Nephron progenitor cell (in vitro differentiated cells): ENCODE measurements at regions not wholly inside any gene's neighbourhood (a gene's known extent, or its start where the extent isn't known, plus 50 kb on each side); places are given as distances from the start of the nearest gene placed in this dataset.

ENCODE experiments used
- DNase-seq: peaks from one replicate; pipeline ENCODE4 v3.0.0; 2021
- H3K27ac Mint-ChIP-seq: 2 replicates; pipeline ENCODE4 v1.8.0; 2021; ENCODE audit warnings: mild to moderate bottlenecking, moderate library complexity, mixed read lengths
- H3K27me3 Mint-ChIP-seq: 2 replicates; pipeline ENCODE4 v1.8.0; 2021; ENCODE audit warnings: mild to moderate bottlenecking, low read depth, mixed read lengths; ENCODE audit not compliant: poor library complexity
- H3K36me3 Mint-ChIP-seq: 2 replicates; pipeline ENCODE4 v1.8.0; 2021; ENCODE audit warnings: low read depth, mixed read lengths
- H3K4me1 Mint-ChIP-seq: 2 replicates; pipeline ENCODE4 v1.8.0; 2021; ENCODE audit warnings: mixed read lengths
- H3K4me3 Mint-ChIP-seq: 2 replicates; pipeline ENCODE4 v1.8.0; 2021; ENCODE audit warnings: mild to moderate bottlenecking, moderate library complexity, mixed read lengths
- H3K9me3 Mint-ChIP-seq: 2 replicates; pipeline ENCODE4 v1.8.0; 2021; ENCODE audit warnings: mild to moderate bottlenecking, moderate library complexity, mixed read lengths
- TF ChIP-seq, protein P1 (sequence below): fragments of 200-600 bp; sonication (generic); IDR thresholded peaks from 2 replicates; pipeline ENCODE4 v1.5.0; 2021; ENCODE audit warnings: antibody characterized with exemption

DNA sequence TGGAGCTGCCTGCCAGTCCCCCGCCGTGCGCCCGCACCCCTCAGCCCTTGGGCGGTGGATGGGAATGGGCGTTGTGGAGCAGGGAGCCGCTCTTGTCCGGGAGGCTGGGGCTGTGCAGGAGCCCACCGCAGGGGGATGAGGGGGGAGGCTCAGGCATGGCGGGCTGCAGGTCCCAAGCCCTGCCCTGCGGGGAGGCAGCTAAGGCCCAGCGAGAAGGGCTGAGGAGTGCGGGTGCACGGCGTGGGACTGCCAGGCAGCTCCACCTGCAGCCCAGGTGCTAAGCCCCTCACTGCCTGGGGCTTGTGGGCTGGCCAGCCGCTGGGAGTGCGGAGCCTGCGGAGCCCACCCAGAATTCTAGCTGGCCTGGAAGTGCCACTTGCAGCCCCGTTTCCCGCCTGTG is 991.7 kb upstream of the ARRDC3 start:
- no peaks in the 10 kb centered on the region for H3K9me3 Mint-ChIP-seq
- no peaks in the 10 kb centered on the region for H3K36me3 Mint-ChIP-seq
- H3K27me3 Mint-ChIP-seq, result peaks cover 4% of the 10 kb centered on the region
- no peaks in the 10 kb centered on the region for H3K4me1 Mint-ChIP-seq
- H3K27ac Mint-ChIP-seq, result no peak overlapping the region
- TF ChIP-seq, protein P1, sequence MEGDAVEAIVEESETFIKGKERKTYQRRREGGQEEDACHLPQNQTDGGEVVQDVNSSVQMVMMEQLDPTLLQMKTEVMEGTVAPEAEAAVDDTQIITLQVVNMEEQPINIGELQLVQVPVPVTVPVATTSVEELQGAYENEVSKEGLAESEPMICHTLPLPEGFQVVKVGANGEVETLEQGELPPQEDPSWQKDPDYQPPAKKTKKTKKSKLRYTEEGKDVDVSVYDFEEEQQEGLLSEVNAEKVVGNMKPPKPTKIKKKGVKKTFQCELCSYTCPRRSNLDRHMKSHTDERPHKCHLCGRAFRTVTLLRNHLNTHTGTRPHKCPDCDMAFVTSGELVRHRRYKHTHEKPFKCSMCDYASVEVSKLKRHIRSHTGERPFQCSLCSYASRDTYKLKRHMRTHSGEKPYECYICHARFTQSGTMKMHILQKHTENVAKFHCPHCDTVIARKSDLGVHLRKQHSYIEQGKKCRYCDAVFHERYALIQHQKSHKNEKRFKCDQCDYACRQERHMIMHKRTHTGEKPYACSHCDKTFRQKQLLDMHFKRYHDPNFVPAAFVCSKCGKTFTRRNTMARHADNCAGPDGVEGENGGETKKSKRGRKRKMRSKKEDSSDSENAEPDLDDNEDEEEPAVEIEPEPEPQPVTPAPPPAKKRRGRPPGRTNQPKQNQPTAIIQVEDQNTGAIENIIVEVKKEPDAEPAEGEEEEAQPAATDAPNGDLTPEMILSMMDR, result no peak
- H3K4me3 Mint-ChIP-seq, result no peak overlapping the region
- DNase-seq, result no peak

DNA sequence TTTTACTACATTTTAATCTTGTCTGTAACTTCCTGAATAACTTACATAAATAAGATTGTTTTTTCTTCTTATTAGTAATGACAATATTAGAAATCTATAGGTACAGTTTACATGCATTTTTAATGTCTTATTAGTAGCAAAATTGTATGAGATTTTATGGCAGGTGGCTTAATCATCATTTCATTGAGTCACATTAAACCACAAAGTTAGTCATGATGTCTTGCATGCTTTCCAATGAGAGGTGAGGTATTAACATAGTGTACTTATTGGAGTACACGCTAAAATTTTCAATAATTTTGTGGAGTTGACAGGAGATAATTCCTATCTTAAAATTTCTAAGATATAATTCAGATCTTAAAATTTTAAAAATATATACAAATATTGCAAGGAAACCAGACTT is 989.6 kb upstream of the ARRDC3 start:
- TF ChIP-seq, protein P1, result no peak
- H3K4me1 Mint-ChIP-seq, result no peaks in the 10 kb centered on the region
- no peak overlapping the region for H3K27ac Mint-ChIP-seq
- DNase-seq, result no peak
- H3K36me3 Mint-ChIP-seq, result no peaks in the 10 kb centered on the region
- H3K4me3 Mint-ChIP-seq, result no peak overlapping the region
- H3K9me3 Mint-ChIP-seq, result no peaks in the 10 kb centered on the region
- H3K27me3 Mint-ChIP-seq, result no peaks in the 10 kb centered on the region

DNA sequence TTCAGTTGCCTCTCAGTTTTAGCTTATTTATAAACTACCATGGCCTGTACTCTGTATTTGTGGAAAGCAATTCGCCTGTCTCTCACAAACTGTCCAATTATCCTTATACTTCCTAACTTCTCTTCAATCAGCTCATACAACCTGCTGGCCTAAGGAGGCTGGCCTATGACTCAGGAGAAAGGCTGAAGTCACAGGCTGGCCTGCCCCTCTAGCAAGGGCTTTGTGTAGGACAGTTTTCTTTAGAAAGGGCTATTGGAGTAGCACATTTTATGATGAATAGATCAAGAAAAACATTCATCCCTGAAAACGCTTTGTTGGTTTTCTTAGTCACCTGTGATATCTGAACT is 988.7 kb upstream of the ARRDC3 start:
- TF ChIP-seq, protein P1, result no peak
- Mint-ChIP-seq H3K4me1 (no peaks in the 10 kb centered on the region), H3K27me3 (no peaks in the 10 kb centered on the region), H3K27ac (no peak overlapping the region), H3K4me3 (no peak overlapping the region), H3K9me3 (no peaks in the 10 kb centered on the region), H3K36me3 (no peaks in the 10 kb centered on the region)
- DNase-seq, result no peak

DNA sequence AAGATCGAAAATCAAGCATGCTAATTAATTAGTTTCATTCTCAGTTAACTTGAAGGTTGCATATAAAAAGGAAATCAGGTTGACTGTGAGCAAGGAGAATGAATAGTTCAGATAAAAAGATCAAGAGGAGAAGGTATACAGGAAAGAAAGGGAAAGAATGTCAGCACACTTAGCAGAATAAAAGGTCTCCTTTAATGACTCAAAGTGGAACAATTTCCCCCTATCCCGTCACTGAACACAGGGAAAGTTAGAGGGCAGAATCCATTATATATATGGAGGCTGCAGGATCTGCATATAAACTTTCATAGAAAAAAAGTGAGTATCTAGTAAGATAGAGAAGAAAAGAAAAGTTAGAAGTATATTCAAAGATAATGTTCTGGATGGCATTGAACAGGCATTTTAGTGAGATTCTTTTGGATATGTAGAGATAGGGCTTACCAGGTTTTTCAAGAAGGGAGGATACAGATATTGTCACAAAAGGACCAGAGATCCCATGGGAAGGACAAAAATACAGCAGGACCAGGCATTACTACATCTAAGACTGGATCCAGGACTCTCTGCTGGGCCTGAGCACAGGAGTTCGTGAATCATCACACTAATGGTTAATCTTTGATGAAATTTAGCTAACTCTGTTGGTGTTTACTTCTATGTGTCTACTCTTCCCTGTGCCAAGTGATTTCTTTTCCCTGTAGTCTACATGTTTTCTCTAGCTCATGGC is 988.2 kb upstream of the ARRDC3 start:
- Mint-ChIP-seq H3K9me3 (no peaks in the 10 kb centered on the region), H3K27me3 (no peaks in the 10 kb centered on the region), H3K36me3 (no peaks in the 10 kb centered on the region), H3K4me3 (no peak overlapping the region), H3K27ac (no peak overlapping the region), H3K4me1 (no peaks in the 10 kb centered on the region)
- no peak for DNase-seq
- TF ChIP-seq, protein P1, result no peak

DNA sequence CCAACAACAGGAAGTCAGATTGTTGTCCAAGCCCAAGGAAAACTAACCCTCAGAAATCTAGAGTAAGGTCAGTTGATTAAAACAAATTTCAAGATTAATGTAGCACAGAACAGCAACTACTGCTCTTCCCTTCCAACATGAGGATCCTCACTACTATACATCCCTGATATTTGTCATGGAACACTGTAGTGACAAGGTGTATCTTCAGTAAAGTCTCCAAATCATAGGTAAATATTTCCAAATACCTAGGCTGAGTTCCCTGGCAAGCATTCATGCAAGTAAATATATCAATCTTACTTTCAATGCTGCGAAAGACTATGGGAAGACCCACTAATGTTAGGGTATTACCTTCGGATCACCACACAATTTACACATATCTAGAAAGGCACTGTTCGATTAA is 986.9 kb upstream of the ARRDC3 start:
- Mint-ChIP-seq H3K9me3 (no peaks in the 10 kb centered on the region), H3K36me3 (no peaks in the 10 kb centered on the region), H3K4me3 (no peak overlapping the region), H3K4me1 (no peaks in the 10 kb centered on the region), H3K27ac (no peak overlapping the region), H3K27me3 (no peaks in the 10 kb centered on the region)
- TF ChIP-seq, protein P1, result no peak
- no peak for DNase-seq

DNA sequence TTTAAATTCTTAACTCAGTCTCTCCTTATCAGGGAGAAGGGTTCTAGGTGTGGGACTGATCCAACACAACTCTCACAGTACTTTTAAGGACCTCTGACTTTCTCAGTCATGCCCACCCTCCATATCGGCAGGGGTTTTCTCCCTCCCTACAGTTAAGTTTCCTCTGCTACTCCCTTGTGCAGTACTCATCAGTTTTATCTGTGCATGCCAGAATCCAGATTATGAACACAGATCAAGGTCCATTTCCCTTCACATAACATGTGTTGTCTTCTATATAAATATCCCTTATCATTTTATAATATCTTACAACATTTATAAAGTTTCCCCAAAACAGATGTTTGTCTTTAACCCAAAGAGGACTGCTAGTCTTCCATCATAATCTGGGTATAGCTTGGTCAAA is 986.5 kb upstream of the ARRDC3 start:
- no peak overlapping the region for H3K27ac Mint-ChIP-seq
- no peaks in the 10 kb centered on the region for H3K36me3 Mint-ChIP-seq
- no peak overlapping the region for H3K4me3 Mint-ChIP-seq
- DNase-seq, result no peak
- no peaks in the 10 kb centered on the region for H3K9me3 Mint-ChIP-seq
- H3K4me1 Mint-ChIP-seq, result no peaks in the 10 kb centered on the region
- TF ChIP-seq, protein P1, result no peak
- H3K27me3 Mint-ChIP-seq, result no peaks in the 10 kb centered on the region
